ENCODE measurements at regions not wholly inside any gene's neighbourhood (a gene's known extent, or its start where the extent isn't known, plus 50 kb on each side); places are given as distances from the start of the nearest gene placed in this dataset.

GRCh38 chr1:14034506-14034905, 334.5 kb downstream of the PRDM2 start:
- intact Hi-C loops (cut with DNase I): no loop called here
- no peaks in the 10 kb centered on the region for H3K4me1 ChIP-seq
- DNase-seq (no peak), ATAC-seq (no peak)
- H3K36me3 ChIP-seq (ENCODE audit: insufficient read depth in 1 of 2, low read depth in 1 of 2): no peaks in the 10 kb centered on the region
- TF ChIP-seq CTCF (IDR thresholded peaks at IDR 0.05): no peak
- H3K27me3 ChIP-seq (ENCODE audit: insufficient read depth in 3 of 3, low read length in 2 of 3): peaks cover 0 to 2% (median 0%) of the 10 kb centered on the region in 3 donors
- 83 to 95% (median 86%) methylated on average over 5 of the region's 5 CpGs for WGBS, 3 donors
- peaks cover 5% of the 10 kb centered on the region for H3K9me3 ChIP-seq
- no peak overlapping the region for H3K4me3 ChIP-seq
- H3K27ac ChIP-seq: no peak overlapping the region

DNA sequence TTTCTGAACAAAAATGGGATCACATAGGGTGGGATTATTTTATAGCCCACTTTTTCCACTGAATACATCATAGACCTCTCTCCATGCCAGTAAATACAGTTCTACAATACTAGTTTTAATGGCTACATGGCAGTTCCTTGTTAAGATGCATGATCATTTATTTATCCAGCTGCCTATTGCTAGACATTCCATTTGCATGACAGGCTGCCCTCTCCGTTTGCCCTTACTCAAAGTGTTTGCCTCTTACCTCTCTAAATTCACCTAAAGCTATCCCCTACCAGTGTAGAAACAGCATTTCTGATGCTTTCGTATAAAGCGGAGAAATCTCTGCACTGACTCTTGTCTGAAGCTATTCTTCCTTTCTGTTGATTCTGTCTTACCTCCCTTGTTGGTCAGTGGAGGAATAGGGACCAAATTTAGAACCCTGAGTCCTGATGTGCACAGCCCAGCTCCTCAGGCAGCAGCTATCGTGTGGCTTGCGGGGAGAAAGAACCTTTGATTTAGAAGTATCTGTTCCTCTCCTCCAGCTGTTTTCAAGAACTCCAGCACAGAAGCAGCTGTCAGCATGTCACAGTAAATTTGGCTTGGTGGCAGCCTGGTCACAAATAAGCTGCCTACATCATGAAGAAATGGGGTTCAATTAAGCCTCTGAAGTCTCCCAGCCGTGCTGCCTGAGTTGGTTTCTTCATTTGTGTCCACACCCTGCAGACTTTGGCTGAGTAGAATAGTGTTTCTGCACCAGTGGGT, 337.3 kb downstream of the PRDM2 start:
- TF ChIP-seq CTCF (IDR thresholded peaks at IDR 0.05): no peak
- intact Hi-C loops (cut with DNase I): no loop called here
- Histone ChIP-seq H3K9me3 (peaks cover 19% of the 10 kb centered on the region), H3K4me1 (no peaks in the 10 kb centered on the region), H3K4me3 (no peak overlapping the region), H3K36me3 (ENCODE audit: insufficient read depth in 1 of 2, low read depth in 1 of 2) (no peaks in the 10 kb centered on the region), H3K27me3 (ENCODE audit: insufficient read depth in 3 of 3, low read length in 2 of 3) (peaks cover 0 to 2% (median 0%) of the 10 kb centered on the region in 3 donors), H3K27ac (no peak overlapping the region)
- no peak for DNase-seq
- ATAC-seq: no peak
- 36 to 44% (median 38%) methylated on average over 6 of the region's 6 CpGs for WGBS, 3 donors

- intact Hi-C loops (cut with DNase I): no loop called here
- no peak overlapping the region for H3K27ac ChIP-seq
- no peak for TF ChIP-seq CTCF (IDR thresholded peaks at IDR 0.05)
- no peaks in the 10 kb centered on the region for H3K27me3 ChIP-seq (ENCODE audit: insufficient read depth in 3 of 3, low read length in 2 of 3)
- H3K4me1 ChIP-seq: no peaks in the 10 kb centered on the region
- peaks cover 18% of the 10 kb centered on the region for H3K9me3 ChIP-seq
- no peaks in the 10 kb centered on the region for H3K36me3 ChIP-seq (ENCODE audit: insufficient read depth in 1 of 2, low read depth in 1 of 2)
- DNase-seq: no peak
- no peak for ATAC-seq
- 39 to 46% (median 40%) methylated on average over 11 of the region's 11 CpGs for WGBS, 3 donors
- no peak overlapping the region for H3K4me3 ChIP-seq
Observed at GRCh38 chr1:14039582-14040430, 339.8 kb downstream of the PRDM2 start.

- ATAC-seq (no peak), DNase-seq (no peak)
- H3K4me3 ChIP-seq: no peak overlapping the region
- no peaks in the 10 kb centered on the region for H3K27me3 ChIP-seq (ENCODE audit: insufficient read depth in 3 of 3, low read length in 2 of 3)
- no peak overlapping the region for H3K27ac ChIP-seq
- WGBS, 3 donors: 63 to 69% (median 68%) methylated on average over 4 of the region's 4 CpGs
- no peaks in the 10 kb centered on the region for H3K36me3 ChIP-seq (ENCODE audit: insufficient read depth in 1 of 2, low read depth in 1 of 2)
- intact Hi-C loops (cut with DNase I): no loop called here
- TF ChIP-seq CTCF (IDR thresholded peaks at IDR 0.05): no peak
- no peaks in the 10 kb centered on the region for H3K4me1 ChIP-seq
- no peaks in the 10 kb centered on the region for H3K9me3 ChIP-seq
Observed at GRCh38 chr1:14049965-14050364, 350.0 kb downstream of the PRDM2 start.

Measured in psoas muscle (tissue), 7 donors.